ENCODE measurements at regions not wholly inside any gene's neighbourhood (a gene's known extent, or its start where the extent isn't known, plus 50 kb on each side); places are given as distances from the start of the nearest gene placed in this dataset.

GRCh38 chr13:55190996-55191395, 1949.7 kb upstream of the PRR20A start:
- no peak for TF ChIP-seq EP300 (IDR thresholded peaks at IDR 0.05)
- no peak for TF ChIP-seq CTCF (IDR thresholded peaks at IDR 0.05)
- TF ChIP-seq POLR2A (IDR thresholded peaks at IDR 0.05; ENCODE audit: low read depth), result no peak
- TF ChIP-seq POLR2AphosphoS5 (IDR thresholded peaks at IDR 0.05), result no peak

Data from esophagus muscularis mucosa (tissue), 4 donors.